Thyroid gland (tissue), 4 donors: ENCODE measurements at regions not wholly inside any gene's neighbourhood (a gene's known extent, or its start where the extent isn't known, plus 50 kb on each side); places are given as distances from the start of the nearest gene placed in this dataset.

Experiments
- DNase-seq, 2 donors: peaks; one replicate each; pipeline ENCODE4 v3.0.0-alpha.2; 2019
- H3K27ac ChIP-seq, 3 donors: fragments of 200-600 bp; sonication (generic); 1 replicate in 2 of 3; 2 replicates in 1 of 3; pipeline ENCODE4 v1.5.1; 2016 to 2019; ENCODE audit warnings: mild to moderate bottlenecking in 1 of 3, moderate library complexity in 1 of 3
- H3K27me3 ChIP-seq: fragments of 200-600 bp; sonication (generic); one replicate; pipeline ENCODE4 v1.5.1; 2019
- H3K36me3 ChIP-seq, 2 donors: fragments of 200-600 bp; sonication (generic); one replicate each; pipeline ENCODE4 v1.5.1; 2016 to 2019
- H3K4me1 ChIP-seq, 2 donors: fragments of 200-600 bp; sonication (generic); one replicate each; pipeline ENCODE4 v1.5.1; 2017 to 2019
- H3K4me3 ChIP-seq, 3 donors: fragments of 200-600 bp; sonication (generic); replicated peaks in 1 of 3; 1 replicate in 2 of 3; 2 replicates in 1 of 3; pipeline ENCODE4 v1.5.1; 2016; ENCODE audit warnings: mild to moderate bottlenecking in 1 of 3
- H3K9me3 ChIP-seq: fragments of 200-600 bp; sonication (generic); one replicate; pipeline ENCODE4 v1.5.1; 2017
- CTCF ChIP-seq, 6 experiments: fragments of 200-600 bp in 3 of 6; fragments of 450-650 bp in 3 of 6; sonication (generic) in 3 of 6; IDR thresholded peaks; one replicate each; pipeline ENCODE4 v1.5.1; 2016 to 2019; ENCODE audit warnings: antibody characterized with exemption in 6 of 6, mild to moderate bottlenecking in 2 of 6, inconsistent platforms in 1 of 6, moderate library complexity in 1 of 6
- POLR2A ChIP-seq, 2 donors: fragments of 450-650 bp; IDR thresholded peaks; one replicate each; pipeline ENCODE4 v1.6.1; 2017; ENCODE audit warnings: antibody characterized with exemption in 2 of 2, mild to moderate bottlenecking in 2 of 2, moderate library complexity in 1 of 2
- WGBS, 2 donors: methylation state at CpG; one replicate each; pipeline ENCODE4 v1.1.5; 2017; 5-methylcytosine and 5-hydroxymethylcytosine counted together
- intact Hi-C: fragments of 100-400 bp; cut with DNase I; formaldehyde crosslinking; loops from one replicate; pipeline ENCODE4 v1.15.1; 2023

- Histone ChIP-seq H3K27ac (no peak overlapping the region), H3K4me1 (no peaks in the 10 kb centered on the region), H3K9me3 (no peaks in the 10 kb centered on the region), H3K4me3 (no peak overlapping the region), H3K36me3 (no peaks in the 10 kb centered on the region), H3K27me3 (no peaks in the 10 kb centered on the region)
- no peak for TF ChIP-seq CTCF (IDR thresholded peaks at IDR 0.05)
- no peak for TF ChIP-seq POLR2A (IDR thresholded peaks at IDR 0.05)
- intact Hi-C loops, result no loop called here
- DNase-seq, result no peak
- 65% methylated on average over 11 of the region's 11 CpGs for WGBS, 2 donors
Observed at GRCh38 chr10:130409331-130409730, 273.1 kb downstream of the GLRX3 start.

- H3K4me1 ChIP-seq, result no peaks in the 10 kb centered on the region
- no peak overlapping the region for H3K4me3 ChIP-seq
- no peak for DNase-seq
- no peaks in the 10 kb centered on the region for H3K27me3 ChIP-seq
- WGBS, 2 donors, result 82 to 85% methylated on average over 10 of the region's 10 CpGs
- intact Hi-C loops, result no loop called here
- H3K9me3 ChIP-seq, result no peaks in the 10 kb centered on the region
- TF ChIP-seq CTCF (IDR thresholded peaks at IDR 0.05), result no peak
- no peak for TF ChIP-seq POLR2A (IDR thresholded peaks at IDR 0.05)
- no peak overlapping the region for H3K27ac ChIP-seq
- H3K36me3 ChIP-seq, result no peaks in the 10 kb centered on the region
Observed at GRCh38 chr10:130409931-130410330, 273.7 kb downstream of the GLRX3 start.

GRCh38 chr10:130411496-130412085 lies 275.4 kb downstream of the GLRX3 start:
- H3K4me3 ChIP-seq, result no peak overlapping the region
- no peaks in the 10 kb centered on the region for H3K27me3 ChIP-seq
- no peak overlapping the region for H3K27ac ChIP-seq
- intact Hi-C loops, result no loop called here
- no peak for DNase-seq
- WGBS, 2 donors, result 28 to 34% methylated on average over 13 of the region's 13 CpGs
- no peaks in the 10 kb centered on the region for H3K4me1 ChIP-seq
- no peaks in the 10 kb centered on the region for H3K9me3 ChIP-seq
- H3K36me3 ChIP-seq, result no peaks in the 10 kb centered on the region
- TF ChIP-seq POLR2A (IDR thresholded peaks at IDR 0.05), result no peak
- TF ChIP-seq CTCF (IDR thresholded peaks at IDR 0.05), result no peak

GRCh38 chr10:130412317-130412716 lies 276.1 kb downstream of the GLRX3 start:
- Histone ChIP-seq H3K27ac (no peak overlapping the region), H3K4me3 (no peak overlapping the region), H3K27me3 (no peaks in the 10 kb centered on the region), H3K36me3 (no peaks in the 10 kb centered on the region), H3K9me3 (no peaks in the 10 kb centered on the region), H3K4me1 (no peaks in the 10 kb centered on the region)
- no peak for TF ChIP-seq CTCF (IDR thresholded peaks at IDR 0.05)
- no peak for TF ChIP-seq POLR2A (IDR thresholded peaks at IDR 0.05)
- no peak for DNase-seq
- 70 to 73% methylated on average over 5 of the region's 5 CpGs for WGBS, 2 donors
- intact Hi-C loops, result no loop called here

- Histone ChIP-seq H3K36me3 (no peaks in the 10 kb centered on the region), H3K4me3 (no peak overlapping the region), H3K27me3 (no peaks in the 10 kb centered on the region), H3K4me1 (no peaks in the 10 kb centered on the region), H3K27ac (no peak overlapping the region), H3K9me3 (no peaks in the 10 kb centered on the region)
- WGBS, 2 donors, result 86 to 91% methylated on average over 9 of the region's 9 CpGs
- intact Hi-C loops, result no loop called here
- no peak for TF ChIP-seq CTCF (IDR thresholded peaks at IDR 0.05)
- DNase-seq, result no peak
Observed at GRCh38 chr10:130416334-130417150, 280.4 kb downstream of the GLRX3 start.
